22Rv1 (cell line): ENCODE measurements at regions not wholly inside any gene's neighbourhood (a gene's known extent, or its start where the extent isn't known, plus 50 kb on each side); places are given as distances from the start of the nearest gene placed in this dataset.

Experiments
- CTCF ChIP-seq: fragments of 450-650 bp; IDR thresholded peaks from 2 replicates; pipeline ENCODE4 v1.5.1; 2017; ENCODE audit warnings: mild to moderate bottlenecking
- ZFX ChIP-seq: fragments of 450-650 bp; IDR thresholded peaks from 2 replicates; pipeline ENCODE4 v1.6.1; 2017; ENCODE audit warnings: antibody characterized with exemption, borderline replicate concordance

GRCh38 chr4:10320130-10320529 is 137.1 kb downstream of the ZNF518B start:
- TF ChIP-seq CTCF (no peak), ZFX (no peak)
